Sigmoid colon (tissue), 4 donors: ENCODE measurements at regions not wholly inside any gene's neighbourhood (a gene's known extent, or its start where the extent isn't known, plus 50 kb on each side); places are given as distances from the start of the nearest gene placed in this dataset.

Experiments used
- EP300 ChIP-seq, 4 donors: sonication (generic); formaldehyde crosslinking; IDR thresholded peaks; one replicate each; pipeline ENCODE4 v1.6.1; 2017; ENCODE audit warnings: antibody characterized with exemption in 4 of 4
- POLR2A ChIP-seq, 2 donors: fragments of 450-650 bp; IDR thresholded peaks; one replicate each; pipeline ENCODE4 v1.6.1; 2016; ENCODE audit warnings: antibody characterized with exemption in 2 of 2, mild to moderate bottlenecking in 2 of 2, moderate library complexity in 2 of 2
- TF ChIP-seq, protein P1 (sequence below), 4 experiments: fragments of 450-650 bp in 3 of 4; fragments of 200-600 bp in 1 of 4; IDR thresholded peaks; one replicate each; pipeline ENCODE4 v1.5.1; 2016 to 2019; ENCODE audit warnings: antibody characterized with exemption in 4 of 4, mild to moderate bottlenecking in 3 of 4, moderate library complexity in 2 of 4

DNA sequence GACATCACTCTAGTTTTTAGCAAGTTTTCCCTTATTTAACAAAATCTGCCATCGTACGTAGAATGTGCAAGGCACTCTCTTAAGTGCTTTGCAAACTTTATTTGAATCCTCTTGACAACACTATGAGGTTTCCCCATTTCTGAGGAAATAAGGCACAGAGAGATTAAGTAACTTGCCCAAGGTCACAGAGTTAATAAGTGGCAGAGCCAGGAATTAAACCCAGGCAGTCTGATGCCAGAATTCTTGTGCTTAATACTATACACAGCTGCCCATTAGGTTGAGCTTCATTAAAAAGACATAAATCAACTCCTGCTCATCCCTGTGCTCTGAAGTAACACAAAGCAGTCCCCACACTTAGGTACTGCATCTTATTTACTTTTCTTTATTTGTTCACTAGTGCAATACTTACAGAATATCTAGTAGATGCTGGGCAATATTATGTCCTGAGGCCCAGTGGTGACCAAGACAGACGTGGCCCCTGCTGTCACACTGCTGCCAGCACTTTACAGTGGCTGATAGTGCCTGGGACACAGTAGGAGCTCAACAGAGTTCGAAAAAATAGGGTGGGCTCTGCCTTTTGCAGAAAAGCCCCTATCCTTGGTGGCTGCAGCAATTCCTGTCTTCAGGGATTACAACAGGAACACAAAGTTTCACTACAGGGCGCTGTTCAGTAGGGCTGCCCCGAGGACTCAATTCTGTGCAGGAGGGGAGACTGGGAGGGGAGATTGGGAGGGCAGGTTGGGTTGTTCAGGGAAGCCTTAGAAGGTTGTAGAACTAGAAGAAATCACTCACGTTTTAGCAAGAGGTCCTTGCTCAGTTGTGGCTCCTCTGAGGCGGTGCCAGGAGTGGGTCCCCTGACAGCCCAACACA, 138.3 kb upstream of the TPM1 start:
- TF ChIP-seq, protein P1, sequence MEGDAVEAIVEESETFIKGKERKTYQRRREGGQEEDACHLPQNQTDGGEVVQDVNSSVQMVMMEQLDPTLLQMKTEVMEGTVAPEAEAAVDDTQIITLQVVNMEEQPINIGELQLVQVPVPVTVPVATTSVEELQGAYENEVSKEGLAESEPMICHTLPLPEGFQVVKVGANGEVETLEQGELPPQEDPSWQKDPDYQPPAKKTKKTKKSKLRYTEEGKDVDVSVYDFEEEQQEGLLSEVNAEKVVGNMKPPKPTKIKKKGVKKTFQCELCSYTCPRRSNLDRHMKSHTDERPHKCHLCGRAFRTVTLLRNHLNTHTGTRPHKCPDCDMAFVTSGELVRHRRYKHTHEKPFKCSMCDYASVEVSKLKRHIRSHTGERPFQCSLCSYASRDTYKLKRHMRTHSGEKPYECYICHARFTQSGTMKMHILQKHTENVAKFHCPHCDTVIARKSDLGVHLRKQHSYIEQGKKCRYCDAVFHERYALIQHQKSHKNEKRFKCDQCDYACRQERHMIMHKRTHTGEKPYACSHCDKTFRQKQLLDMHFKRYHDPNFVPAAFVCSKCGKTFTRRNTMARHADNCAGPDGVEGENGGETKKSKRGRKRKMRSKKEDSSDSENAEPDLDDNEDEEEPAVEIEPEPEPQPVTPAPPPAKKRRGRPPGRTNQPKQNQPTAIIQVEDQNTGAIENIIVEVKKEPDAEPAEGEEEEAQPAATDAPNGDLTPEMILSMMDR (IDR thresholded peaks at IDR 0.05), result no peak
- TF ChIP-seq POLR2A (IDR thresholded peaks at IDR 0.05) (no peak), EP300 (IDR thresholded peaks at IDR 0.05) (no peak)
